ENCODE measurements at regions not wholly inside any gene's neighbourhood (a gene's known extent, or its start where the extent isn't known, plus 50 kb on each side); places are given as distances from the start of the nearest gene placed in this dataset.

DNA sequence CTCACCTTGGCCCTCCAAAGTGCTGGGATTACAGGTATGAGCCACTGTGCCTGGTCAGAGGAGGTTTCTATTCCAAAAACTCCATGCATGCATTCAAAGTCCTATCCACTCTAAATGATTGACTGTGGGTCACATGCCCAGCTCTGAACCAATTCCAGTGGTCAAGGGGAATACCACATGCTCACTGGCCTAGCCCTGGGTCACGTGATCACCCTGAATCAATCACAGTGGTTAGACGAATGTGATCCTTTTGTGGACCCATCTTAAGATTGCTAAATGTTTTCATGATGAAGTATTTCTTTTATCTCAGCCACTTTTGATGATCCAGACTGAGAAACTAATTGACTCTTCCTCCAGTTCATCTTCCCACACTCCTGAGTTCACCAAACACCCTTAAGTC lies 475.8 kb downstream of the PREX1 start:
- H3K27ac ChIP-seq: no peak overlapping the region
- DNase-seq (ENCODE audit: low spot score in 2 of 2): no peak
- intact Hi-C loops (cut with DNase I): no loop called here
- H3K4me3 ChIP-seq: no peak overlapping the region
- H3K4me1 ChIP-seq: no peaks in the 10 kb centered on the region
- no peaks in the 10 kb centered on the region for H3K27me3 ChIP-seq
- H3K36me3 ChIP-seq: no peaks in the 10 kb centered on the region
- TF ChIP-seq CTCF (IDR thresholded peaks at IDR 0.05): no peak
- H3K9me3 ChIP-seq: peaks cover 0 to 4% of the 10 kb centered on the region in 2 donors

DNA sequence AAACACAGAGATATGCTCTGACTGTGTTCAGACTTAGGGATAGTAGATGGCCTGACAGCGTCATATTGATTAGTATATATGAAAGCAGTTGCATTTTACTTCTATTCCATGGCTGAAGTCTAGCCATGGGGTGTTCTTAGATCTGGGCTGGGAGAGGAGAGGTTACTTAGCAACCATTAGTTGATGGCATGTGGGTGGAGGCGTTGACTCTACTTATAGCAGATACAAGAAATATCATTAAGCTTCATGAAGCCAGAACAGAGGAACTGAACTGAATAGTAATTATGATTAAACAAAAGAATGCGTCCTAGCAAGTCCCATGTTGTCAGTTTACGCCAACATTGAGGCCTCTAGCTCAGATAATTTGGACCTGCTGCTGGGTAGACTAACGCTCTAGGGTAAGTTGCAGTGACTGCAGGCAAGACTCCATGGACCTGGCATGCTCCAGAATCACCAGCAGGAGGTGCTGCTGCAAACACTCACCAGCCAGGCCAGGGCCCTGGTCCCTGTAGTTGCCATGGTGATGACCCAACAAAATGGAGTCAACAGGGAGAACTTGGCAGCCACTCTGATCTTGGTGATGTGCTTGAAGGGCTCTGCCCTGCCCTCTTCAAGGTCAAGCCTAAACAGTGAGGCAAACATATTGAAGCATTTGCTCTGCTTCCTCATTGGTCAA lies 477.3 kb downstream of the PREX1 start:
- TF ChIP-seq CTCF (IDR thresholded peaks at IDR 0.05): no peak
- no peaks in the 10 kb centered on the region for H3K27me3 ChIP-seq
- no peaks in the 10 kb centered on the region for H3K4me1 ChIP-seq
- H3K27ac ChIP-seq: no peak overlapping the region
- peaks cover 0 to 4% of the 10 kb centered on the region in 2 donors for H3K9me3 ChIP-seq
- H3K36me3 ChIP-seq: no peaks in the 10 kb centered on the region
- peak in 1 of 2 donors; percentile 42 for DNase-seq (ENCODE audit: low spot score in 2 of 2)
- H3K4me3 ChIP-seq: no peak overlapping the region
- intact Hi-C loops (cut with DNase I): no loop called here

- TF ChIP-seq CTCF (IDR thresholded peaks at IDR 0.05): no peak
- no peaks in the 10 kb centered on the region for H3K4me1 ChIP-seq
- H3K4me3 ChIP-seq: no peak overlapping the region
- H3K27me3 ChIP-seq: no peaks in the 10 kb centered on the region
- H3K27ac ChIP-seq: no peak overlapping the region
- DNase-seq (ENCODE audit: low spot score in 2 of 2): no peak
- no peaks in the 10 kb centered on the region for H3K36me3 ChIP-seq
- H3K9me3 ChIP-seq: peaks cover 0 to 4% of the 10 kb centered on the region in 2 donors
- intact Hi-C loops (cut with DNase I): no loop called here
Measured at GRCh38 chr20:48349656-48350055, 478.1 kb downstream of the PREX1 start.

GRCh38 chr20:48348022-48348421 lies 479.8 kb downstream of the PREX1 start:
- Histone ChIP-seq H3K36me3 (no peaks in the 10 kb centered on the region), H3K4me1 (no peaks in the 10 kb centered on the region), H3K27ac (no peak overlapping the region), H3K9me3 (no peaks in the 10 kb centered on the region), H3K4me3 (no peak overlapping the region), H3K27me3 (no peaks in the 10 kb centered on the region)
- no peak for DNase-seq (ENCODE audit: low spot score in 2 of 2)
- no peak for TF ChIP-seq CTCF (IDR thresholded peaks at IDR 0.05)
- intact Hi-C loops (cut with DNase I): no loop called here

- no peaks in the 10 kb centered on the region for H3K36me3 ChIP-seq
- no peak for TF ChIP-seq CTCF (IDR thresholded peaks at IDR 0.05)
- H3K4me3 ChIP-seq: no peak overlapping the region
- no peaks in the 10 kb centered on the region for H3K9me3 ChIP-seq
- H3K4me1 ChIP-seq: peaks cover 0 to 3% of the 10 kb centered on the region in 2 donors
- intact Hi-C loops (cut with DNase I): no loop called here
- DNase-seq (ENCODE audit: low spot score in 2 of 2): no peak
- H3K27me3 ChIP-seq: no peaks in the 10 kb centered on the region
- no peak overlapping the region for H3K27ac ChIP-seq
Measured at GRCh38 chr20:48342822-48343513, 484.8 kb downstream of the PREX1 start.

All from ascending aorta (tissue), 2 donors.